ENCODE measurements at regions not wholly inside any gene's neighbourhood (a gene's known extent, or its start where the extent isn't known, plus 50 kb on each side); places are given as distances from the start of the nearest gene placed in this dataset.
"Not testable (repeated sequence)": the region's sequence is repeated elsewhere in the genome, so short reads cannot be mapped to it uniquely, and the experiment has no call there.

DNA sequence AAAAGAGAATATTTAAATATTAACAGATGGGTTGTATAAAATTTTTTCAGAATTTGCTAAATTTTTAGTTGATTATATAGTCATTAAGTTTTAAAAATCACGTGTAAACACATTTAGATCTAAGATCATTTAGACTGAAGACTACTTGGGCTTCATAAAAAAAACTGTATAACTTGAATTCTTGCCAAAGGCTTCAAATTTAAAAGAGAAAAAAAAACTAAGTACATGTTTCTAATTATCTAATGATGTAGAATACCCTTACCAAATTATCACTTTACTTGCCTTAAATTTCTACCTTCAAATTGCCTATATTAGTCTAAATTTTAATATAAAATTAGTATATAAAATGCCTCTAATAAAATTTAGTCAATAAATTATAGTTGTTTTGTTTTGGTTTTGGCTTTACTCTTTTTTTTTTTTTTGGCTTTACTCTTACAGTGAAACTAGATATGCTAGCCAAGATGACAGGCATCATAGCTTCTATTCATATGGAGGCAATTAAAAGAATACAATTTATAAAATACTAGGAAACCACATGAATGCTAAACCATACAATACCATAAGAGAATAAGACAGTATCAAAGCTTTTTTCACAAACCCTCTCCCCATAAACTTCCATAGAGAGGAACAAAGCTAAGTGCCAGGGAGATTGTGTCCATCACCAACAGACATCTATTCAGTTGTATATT is 183.1 kb upstream of the KCNMB2 start:
- DNase-seq, result peak; percentile 17

DNA sequence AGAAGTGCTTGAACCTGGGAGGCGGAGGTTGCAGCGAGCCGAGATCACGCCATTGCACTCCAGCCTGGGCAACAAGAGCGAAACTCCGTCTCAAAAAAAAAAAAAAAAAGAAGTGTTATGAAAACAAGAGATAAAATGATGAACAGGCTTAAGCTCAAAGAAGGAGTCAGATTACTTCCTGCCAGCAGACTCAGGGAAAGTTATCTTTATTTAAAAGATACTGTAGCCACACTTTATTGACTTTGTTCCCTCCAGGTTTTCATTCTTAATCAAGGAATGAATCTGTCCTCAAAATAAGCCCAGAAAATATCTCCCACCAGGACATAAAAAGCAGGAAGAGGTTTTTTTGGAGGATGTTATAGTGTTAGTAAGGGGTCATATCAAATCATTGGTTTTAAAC is 176.5 kb upstream of the KCNMB2 start:
- DNase-seq, result no peak

DNA sequence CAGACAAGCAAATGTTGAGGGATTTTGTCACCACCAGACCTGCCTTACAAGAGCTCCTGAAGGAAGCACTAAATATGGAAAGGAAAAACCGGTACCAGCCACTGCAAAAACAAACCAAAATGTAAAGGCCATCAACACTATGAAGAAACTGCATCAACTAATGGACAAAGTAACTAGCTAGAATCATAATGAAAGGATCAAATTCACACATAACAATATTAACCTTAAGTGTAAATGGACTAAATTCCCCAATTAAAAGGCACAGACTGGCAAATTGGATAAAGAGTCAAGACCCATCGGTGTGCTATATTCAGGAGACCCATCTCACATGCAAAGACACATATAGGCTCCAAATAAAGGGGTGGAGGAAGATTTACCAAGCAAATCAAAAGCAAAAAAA is 173.2 kb upstream of the KCNMB2 start:
- not testable (repeated sequence) for DNase-seq

DNA sequence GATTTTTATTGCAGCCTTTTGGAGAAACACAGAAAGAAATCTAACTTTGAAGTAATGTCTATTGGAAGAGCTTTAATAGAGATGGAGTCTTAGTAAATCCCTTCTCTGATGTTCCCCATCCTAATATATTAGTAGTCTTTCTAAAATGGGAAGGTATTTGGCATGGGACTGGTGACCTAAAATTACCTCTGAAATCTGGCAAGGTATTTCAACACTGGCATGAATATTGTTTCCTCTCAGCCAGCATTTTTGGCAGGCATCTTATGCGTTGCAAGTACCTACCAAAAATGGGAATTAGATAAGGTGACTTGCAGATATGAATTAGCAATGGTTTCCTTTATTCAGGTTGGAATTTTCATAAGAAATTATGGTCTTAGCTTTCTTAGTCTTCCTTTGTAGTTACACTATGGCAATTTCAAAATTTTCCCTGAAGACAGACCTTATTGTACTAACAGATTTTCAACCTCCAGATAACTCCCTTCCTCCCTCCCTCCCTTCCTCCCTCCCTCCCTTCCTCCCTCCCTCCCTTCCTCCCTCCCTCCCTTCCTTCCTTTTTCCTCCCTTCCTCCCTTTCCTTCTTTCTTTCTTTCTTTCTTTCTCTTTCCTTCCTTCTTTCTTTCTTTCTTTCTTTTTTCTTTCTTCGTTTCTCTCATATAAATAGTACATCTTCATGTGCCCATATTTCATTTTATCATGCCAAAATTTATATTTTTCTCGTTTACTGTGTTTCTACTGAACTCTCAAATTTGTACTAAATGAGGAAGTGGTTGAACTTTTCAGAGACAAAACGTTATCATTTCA is 168.2 kb upstream of the KCNMB2 start:
- DNase-seq, result peak; percentile 45

DNA sequence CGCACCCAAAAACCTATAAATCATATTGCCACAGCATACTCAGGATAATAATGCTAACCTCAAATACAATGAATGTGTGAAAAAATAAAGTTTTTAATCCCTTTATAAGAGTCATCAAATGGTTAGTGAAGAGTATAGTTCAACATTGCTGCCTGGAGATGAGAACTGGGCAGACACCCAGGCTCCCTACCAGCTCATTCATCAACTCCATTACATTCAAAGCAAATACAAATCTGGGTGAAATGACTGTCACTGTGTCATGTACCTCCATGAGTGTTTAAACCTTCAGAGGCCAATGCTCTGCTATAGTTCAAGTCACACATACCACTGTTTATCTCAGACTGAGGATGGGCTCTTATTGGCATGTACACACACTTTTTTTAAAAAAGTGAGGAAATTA is 167.2 kb upstream of the KCNMB2 start:
- DNase-seq, result peak; percentile 59

DNA sequence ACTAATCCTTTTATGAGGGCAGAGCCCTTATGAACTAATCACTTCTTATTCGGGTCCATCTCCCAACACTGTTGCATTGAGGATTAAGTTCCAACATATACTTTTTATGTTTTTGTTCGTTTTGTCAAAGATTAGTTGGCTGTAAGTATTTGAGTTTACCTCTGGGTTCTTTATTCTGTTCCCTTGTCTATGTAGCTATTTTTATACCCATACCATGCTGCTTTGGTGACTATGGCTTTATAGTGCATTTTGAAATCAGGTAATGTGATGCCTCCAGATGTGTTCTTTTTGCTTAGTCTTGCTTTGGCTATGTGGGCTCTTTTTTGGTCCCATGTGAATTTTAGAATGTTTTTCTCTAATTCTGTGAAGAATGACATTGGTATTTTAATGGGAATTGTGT is 166.4 kb upstream of the KCNMB2 start:
- DNase-seq, result no peak

DNA sequence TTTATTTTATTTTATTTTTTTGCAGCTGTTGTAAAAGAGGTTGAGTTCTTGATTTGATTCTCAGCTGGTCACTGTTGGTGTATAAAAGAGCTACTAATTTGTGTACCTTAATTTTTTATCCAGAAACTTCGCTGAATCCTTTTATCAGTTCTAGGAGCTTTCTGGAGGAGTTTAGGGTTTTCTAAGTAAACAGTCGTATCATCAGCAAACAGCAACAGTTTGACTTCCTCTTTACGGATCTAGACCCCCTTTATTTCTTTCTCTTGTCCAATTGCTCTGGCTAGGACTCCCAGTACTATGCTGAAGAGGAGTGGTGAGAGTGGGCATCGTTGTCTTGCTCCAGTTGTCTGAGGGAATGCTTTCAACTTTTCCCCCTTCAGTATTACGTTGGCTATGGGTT is 165.8 kb upstream of the KCNMB2 start:
- no peak for DNase-seq

DNA sequence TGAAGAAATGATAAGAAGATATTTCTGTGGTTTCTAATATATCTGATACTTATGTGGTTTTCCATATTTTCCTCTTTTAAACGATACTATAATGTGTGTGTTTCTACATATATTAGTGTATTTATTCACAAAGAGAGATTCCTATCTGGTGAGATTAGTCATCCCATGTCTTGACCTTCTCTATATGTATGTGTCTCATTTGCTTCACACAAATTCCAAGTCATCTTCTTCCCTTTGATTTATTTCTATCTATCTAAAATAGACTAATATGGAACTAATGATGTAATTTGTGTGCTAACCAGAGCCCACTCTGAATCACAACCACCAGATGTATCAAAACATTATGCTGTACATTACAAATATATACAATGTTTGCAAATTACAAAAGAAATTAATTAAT is 154.7 kb upstream of the KCNMB2 start:
- no peak for DNase-seq

DNA sequence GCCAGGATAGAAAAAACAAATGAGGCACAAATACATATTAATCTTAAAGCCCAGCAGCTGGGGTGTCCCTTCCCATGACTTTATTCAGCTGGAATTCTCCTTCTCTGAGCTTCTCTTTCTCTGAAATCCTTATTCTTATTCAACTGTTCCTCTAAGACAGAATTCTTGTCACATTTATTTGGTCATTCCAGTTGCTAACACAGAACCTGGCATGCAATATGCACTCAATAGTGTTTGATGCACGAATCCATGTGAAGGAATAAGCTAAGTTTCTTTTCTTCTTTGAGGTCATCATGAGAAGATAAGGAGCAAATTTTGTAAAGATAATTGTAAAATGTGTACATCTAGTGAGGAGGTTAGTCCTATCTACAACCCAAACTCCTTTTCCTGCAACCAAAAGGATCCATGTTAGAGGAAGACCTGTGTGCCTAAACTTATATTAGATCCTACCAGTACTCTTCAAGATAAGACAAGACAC is 154.2 kb upstream of the KCNMB2 start:
- no peak for DNase-seq

DNA sequence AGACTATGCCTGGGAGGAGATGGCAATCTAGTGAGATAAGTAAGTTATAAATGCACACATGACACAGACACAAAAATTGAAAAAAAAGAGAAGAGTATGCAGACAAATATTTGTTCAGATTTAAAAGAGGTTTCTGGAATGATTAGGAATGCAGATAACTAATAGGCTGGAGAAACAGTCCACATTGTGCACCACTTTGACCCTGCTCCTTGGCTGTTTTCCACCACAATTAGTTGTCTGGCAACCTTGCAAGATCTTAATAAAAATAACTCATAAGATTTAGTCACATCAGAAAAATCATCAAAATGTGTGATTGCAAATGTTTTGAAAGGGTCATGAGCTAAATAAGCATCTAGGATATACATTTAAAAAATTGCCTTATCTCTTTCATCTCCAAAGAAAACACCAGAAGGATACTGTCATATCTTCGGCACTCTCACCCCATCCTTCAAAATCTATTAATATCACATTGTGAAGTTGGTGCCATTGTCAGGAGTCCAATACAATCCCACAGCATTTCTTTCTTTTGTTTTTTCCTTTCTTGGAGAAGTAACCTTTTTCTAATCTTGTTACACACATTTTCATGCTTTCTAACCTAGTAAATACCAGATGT is 153.7 kb upstream of the KCNMB2 start:
- DNase-seq, result no peak

DNA sequence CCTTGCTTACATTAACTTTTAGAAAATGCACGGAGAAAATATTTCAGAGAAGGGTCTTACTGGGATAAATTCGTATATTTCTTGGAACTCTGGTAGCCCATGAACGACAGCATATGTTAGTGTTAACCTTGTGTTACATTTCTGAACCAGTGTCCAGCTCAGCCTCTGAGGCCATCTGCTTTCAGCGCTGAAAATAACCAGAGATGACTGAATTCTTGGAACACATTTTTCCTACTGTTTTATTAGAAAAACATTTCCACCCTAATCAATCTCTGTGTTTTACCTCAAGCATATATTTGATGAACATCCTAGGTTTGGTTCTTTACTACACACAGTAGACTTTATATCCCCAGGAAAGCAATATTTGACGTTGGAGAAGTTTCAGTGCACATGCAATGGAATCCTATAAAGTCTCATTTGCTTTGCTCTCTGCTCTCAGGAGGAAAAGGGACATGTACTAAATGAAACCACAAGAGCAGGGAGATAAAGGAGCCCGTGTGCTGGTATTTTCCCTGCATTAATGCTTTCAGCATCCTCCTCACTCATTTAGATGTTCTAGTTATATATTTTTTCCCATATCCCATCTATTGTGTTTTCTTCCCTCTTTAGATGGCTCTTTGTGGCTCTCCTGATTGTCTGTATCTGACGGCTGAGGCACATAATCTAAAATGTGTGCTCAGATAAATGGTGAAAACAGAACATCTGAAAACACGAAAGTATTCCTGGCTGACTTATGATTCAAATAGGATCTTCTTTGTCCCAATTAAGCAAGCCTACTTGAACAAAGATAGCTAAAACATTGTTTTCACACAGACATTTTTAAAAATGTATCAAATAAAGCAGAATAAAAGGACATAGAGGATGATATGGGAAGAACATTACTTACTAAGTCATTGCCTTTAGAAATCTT is 151.7 kb upstream of the KCNMB2 start:
- no peak for DNase-seq

DNA sequence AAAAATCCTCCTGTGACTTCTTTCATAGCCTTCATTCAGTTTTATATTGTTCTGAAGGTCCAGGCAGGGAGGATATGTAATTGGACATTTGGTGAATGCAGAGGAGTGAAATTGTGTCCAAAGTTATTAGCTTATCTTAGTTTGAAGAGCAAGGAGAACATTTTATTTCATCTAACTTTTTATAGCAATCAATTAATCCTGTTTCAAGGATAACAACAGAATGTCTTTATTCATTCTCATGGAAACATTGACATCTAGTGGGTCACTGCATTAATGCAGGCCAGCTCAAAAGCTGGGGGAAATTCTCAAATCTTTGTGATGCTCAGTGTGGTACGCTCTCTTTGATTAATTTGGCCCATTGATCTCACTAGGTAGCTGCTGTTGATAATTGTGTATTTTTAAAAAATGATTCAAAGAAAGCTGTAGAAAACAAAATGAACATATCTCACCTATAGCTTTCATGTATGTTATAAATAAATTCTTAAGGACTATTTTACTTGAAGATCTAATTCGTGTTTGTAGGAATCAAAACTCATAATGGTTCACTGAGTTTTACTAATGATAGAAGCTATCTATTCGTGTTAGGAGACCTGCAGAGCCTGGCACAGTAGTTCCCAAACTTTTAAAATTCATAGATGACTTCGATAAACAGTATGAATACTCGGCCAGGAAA is 150.8 kb upstream of the KCNMB2 start:
- peak; percentile 58 for DNase-seq

DNA sequence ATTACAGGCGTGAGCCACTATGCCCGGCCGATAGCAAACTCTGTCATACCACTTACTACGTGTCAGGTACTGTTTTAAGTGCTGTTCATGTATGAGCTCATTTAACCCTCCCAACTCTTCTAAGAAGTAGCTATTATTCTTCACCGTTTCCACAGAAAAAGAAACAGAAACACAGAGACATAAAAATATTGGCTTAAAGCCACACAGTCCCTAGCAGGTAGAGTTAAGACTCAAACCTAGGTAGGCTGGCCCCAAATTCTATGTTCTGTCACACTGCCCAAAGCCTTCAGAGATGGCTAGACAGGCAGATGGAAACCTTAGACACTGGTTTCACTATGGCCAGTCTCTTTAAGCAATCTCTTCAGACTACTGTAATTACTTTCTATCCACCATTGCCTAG is 149.8 kb upstream of the KCNMB2 start:
- DNase-seq, result no peak

DNA sequence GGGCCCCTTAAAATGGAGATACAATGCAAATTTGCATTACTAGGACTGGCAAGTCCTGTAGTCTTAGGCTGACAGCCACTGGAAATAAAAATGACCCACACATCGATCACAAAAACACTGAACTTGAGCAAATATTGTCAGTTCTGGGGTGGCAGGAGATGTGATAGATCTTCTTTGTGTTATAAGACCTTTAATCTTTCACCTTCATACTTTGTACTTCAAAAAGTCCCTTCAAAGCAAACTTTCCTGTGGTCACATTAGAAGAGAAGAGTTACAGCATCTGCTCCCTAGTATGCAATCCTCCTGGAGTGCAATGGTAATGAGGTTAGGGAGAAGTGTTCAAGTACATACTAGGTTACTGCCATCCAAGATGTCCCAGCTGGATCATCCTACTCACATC is 149.4 kb upstream of the KCNMB2 start:
- DNase-seq, result no peak

DNA sequence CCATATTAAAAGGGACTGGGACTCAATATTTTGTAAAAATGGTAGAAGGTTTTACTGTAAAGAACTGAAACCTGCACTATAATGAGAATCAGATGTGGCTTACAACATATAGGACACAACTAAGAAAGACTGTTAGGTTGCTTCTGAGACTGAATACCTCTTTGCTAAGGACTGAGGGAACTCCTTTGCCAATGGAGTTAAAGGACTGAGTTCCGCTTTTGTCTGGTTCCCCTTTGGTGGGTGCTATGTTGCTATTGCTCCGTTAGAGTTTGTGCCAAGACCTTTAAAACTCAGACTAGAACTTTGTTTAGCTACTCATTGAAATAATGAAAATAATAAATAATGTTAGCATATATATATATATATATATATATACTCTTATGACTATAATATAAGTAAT is 147.8 kb upstream of the KCNMB2 start:
- no peak for DNase-seq

DNA sequence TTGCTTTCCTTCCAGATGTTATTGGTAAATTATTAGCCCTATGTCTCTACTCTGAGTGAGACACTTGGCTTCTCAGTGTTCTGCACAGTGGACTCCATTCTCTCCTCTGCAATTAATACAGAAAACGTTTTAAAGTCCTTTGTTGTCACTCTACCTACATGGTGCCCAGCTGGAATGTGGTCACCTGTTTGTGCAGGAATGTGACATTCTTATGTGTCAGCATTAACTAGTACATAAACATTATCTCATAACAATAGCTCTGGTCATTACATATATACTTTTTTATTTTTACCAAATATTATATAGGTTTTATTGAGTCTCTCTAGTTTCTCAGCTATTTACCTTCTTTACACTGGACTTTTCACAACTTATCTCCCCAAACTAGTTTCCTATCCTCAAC is 147.0 kb upstream of the KCNMB2 start:
- DNase-seq, result no peak

DNA sequence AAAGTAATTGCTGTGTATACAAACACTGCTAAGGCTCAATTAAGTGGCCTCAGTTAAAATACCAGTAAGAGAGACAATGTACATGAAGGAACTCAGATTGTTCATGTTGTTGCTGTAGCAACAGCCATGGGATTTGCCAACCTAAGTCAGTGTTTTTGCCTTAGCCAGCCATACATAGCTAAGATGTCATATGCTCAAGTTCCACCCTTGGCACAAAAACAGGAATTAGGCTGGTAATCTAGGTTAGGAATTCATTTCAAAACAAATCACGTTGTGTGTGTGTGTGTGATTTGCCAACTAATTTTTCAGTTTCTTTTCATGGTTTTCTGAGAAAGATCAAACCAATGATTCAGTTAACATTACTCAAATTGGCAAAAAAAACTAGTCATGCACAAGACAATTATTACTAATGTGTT is 143.7 kb upstream of the KCNMB2 start:
- no peak for DNase-seq

DNA sequence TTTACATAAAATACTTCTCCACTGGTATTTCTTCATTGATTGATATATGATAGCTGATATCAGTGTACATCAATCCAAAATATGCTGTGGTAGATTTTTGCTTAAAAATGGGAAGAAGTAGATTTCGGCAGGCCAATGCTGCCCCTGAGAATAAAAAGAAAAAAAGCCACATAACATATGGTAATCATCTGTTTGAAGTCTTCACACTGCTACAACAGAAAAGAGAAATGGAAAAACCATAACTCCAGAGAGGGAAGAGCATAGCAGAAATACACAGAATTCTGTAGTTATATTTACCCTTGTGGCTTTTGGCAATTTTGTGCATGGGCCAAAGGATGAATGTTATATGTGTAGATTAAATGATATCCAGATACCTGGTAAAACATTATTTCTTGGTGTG is 143.1 kb upstream of the KCNMB2 start:
- no peak for DNase-seq

DNA sequence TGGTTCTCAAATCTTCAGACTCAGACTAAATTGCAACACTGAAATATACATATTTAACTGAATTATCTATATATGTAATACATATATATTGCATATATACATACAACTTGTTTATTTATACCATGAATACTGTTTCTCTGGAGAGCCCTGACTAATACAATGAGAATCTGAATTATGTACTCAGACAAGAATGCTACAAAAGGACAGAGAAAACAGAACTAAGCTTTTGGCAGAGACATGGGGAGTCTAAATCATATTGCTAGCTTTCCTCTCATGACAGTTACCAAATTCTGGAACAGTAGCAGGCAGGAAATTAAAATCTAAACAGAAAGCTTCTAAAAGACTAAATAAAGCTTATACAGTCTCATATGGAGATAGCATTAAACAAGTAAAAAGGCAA is 142.4 kb upstream of the KCNMB2 start:
- no peak for DNase-seq

DNA sequence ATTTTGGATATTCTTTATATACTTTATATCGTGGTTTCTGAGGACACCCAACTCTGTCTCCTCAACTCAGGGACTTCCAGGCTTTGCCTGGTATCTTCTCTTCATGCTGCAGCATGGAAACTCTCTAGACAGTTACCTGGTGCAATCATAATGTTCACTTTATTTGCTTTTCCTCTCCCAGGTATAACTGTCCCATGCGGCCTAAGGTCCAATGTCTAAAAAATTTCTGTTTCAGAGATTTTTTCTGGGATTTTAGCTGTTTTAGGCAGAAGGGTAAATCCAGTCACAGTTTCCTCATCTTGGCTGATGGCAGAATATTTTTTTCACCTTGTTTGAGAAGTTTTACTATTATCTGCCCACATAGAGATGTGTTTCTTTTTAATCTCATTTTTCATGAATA is 139.9 kb upstream of the KCNMB2 start:
- no peak for DNase-seq

DNA sequence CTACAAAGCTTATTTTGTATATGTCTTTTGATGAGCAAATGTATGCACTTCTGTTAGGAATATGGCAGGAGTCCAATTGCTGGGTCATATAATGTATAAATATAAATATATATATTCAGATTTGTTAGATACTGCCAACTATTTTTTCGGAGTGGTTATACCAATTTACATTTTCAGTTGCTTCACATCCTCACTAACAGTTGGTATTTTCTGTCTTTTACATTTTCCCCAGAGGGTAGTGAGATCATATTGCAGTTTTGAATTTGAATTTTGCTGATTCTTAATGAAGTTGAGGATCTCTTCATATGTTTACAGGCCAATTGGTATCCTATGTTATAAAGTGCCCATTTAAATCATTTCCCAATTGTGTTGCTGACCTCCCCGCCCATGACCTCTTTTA is 139.0 kb upstream of the KCNMB2 start:
- DNase-seq, result no peak

DNA sequence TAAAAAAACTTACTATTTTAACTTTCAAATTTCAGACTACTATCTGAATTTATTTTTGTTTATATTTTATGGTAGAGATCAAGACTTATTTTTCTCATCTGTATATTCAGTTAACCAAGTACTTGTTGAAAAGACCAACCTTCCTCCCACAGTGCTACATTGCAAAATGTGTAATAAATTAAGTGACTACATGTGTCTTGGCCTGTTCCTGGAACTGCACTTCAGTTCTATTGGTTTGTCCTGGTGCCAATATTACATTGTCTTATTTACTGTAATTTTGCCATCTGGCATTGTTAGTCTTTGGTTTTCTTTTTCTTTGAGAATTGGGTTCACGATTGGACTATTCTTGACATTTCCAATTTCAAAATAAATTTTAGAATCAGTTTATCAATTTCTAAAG is 138.4 kb upstream of the KCNMB2 start:
- DNase-seq, result no peak

DNA sequence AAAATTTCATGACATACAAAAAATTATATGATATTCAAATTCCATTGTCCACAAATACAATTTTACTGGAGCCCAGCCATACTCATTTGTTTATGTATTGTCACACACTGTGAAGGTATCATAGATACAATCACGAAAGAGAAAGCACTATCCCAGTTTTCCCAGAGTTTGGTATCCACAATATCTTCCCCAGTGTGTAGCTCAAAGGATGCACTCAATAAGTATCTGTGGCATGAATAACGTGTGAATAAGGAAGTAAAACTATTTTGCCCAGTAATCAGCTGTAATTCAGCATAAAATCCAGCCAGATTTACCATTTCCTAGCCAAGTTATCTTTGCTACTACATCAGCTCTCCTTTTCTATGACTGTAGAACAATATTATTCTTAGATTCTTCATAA is 131.3 kb upstream of the KCNMB2 start:
- DNase-seq, result no peak
